Glomerular visceral epithelial cell (primary cell): ENCODE measurements at regions not wholly inside any gene's neighbourhood (a gene's known extent, or its start where the extent isn't known, plus 50 kb on each side); places are given as distances from the start of the nearest gene placed in this dataset.
"Not testable (repeated sequence)": the region's sequence is repeated elsewhere in the genome, so short reads cannot be mapped to it uniquely, and the experiment has no call there.

Experiments used
- DNase-seq: peaks from one replicate; pipeline ENCODE4 v3.0.0-alpha.2; 2016; ENCODE audit errors: extremely low spot score

- DNase-seq, result no peak
These were observed 59.4 kb downstream of the BLTP3B start for GRCh38 chr12:100083308-100083707.

GRCh38 chr12:100078777-100079176 lies 63.9 kb downstream of the BLTP3B start:
- not testable (repeated sequence) for DNase-seq

GRCh38 chr12:100077367-100077766 lies 65.3 kb downstream of the BLTP3B start:
- no peak for DNase-seq

- DNase-seq, result no peak
These were observed 67.1 kb downstream of the BLTP3B start for GRCh38 chr12:100075598-100075997.

DNA sequence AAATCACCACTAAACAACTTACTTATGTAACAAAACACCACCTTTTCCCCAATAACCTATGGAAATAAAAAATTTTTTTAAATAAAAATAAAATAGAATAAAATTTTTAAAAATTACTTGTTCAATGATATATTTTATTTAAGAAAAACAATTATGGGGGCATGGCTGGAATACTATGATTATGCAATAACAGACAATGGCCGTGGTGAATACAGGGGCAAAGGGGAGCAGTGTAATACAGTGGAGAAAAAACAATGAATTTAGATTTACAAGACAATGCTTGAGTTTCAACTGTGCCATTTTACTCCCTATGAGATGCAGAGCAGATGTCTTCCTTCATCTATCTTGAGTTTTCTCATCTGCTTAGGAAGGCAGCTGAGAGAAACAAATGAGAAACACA lies 72.9 kb downstream of the BLTP3B start:
- DNase-seq, result no peak

DNA sequence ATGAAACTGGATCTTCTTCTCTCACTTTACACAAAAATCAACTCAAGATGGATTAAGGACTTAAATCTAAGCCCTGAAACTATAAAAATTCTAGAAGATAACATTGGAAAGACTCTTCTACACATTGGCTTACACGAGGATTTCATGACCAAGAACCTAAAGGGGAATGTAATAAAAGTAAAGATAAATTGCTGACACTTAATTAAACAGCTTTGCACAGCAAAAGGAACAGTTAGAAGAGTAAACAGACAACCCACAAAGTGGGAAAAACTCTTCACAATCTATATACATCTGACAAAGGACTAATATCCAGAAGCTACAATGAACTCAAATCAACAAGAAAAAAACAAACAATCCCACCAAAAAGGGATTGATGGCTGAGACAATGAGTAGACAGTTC lies 74.4 kb downstream of the BLTP3B start:
- DNase-seq, result no peak

- no peak for DNase-seq
These were observed 77.1 kb upstream of the ANKS1B start for GRCh38 chr12:100061814-100062213.

- peak; percentile 33 for DNase-seq
These were observed 73.8 kb upstream of the ANKS1B start for GRCh38 chr12:100058482-100059029.

DNA sequence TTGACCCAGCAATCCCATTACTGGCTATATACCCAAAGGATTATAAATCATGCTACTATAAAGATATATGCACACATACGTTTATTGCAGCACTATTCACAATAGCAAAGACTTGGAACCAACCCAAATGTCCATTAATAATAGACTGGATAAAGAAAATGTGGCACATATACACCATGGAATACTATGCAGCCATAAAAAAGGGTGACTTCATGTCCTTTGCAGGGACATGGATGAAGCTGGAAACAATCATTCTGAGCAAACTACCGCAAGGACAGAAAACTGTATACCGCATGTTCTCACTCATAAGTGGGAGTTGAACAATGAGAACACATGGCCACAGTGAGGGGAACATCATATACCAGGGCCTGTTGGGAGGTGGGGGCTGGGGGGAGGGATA lies 61.5 kb upstream of the ANKS1B start:
- DNase-seq, result not testable (repeated sequence)

DNA sequence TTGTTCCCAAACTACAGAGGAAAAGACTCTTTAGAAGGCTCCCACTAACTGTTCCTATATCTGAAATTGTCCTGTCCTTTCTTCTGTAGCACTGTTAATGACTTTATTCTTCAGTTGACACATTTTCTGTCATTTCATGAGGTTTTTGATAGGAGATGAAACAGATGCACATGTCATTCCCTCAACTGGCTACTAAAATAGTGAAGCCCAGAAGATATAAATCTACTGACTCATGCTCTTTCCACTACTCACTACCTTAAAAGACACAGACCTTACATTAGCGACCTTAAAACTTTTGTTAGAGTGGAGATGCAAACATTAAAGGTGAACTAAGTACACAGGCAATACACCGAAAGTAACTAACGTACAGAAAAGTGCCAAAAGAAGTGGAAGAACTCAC lies 59.5 kb upstream of the ANKS1B start:
- no peak for DNase-seq

DNA sequence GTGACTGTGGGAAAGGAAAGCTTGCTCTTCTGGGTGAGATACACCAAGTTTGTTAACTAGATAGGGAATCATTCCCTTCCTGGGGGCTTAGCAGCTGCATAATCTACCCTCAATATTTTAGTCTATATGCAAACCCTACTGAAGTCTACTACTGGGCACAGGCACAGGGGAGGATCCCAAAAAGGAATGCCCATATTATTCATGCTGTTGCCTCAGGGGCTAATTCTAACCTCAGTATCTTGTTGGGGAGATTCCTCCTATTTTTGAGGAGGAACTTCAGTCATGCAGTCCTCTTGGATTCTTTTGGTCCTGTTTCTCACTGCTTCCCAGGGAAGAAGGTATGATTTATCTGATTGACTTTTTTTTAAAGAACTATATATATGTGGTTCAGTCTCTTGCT lies 58.9 kb upstream of the ANKS1B start:
- DNase-seq, result no peak
